CD14-positive monocyte (primary cell): ENCODE measurements at regions not wholly inside any gene's neighbourhood (a gene's known extent, or its start where the extent isn't known, plus 50 kb on each side); places are given as distances from the start of the nearest gene placed in this dataset.

Source experiments
- DNase-seq, 3 donors: peaks; one replicate each; pipeline ENCODE4 v3.0.0-alpha.2; 2011 to 2022
- H2AFZ ChIP-seq: 2 replicates; pipeline ENCODE4 v1.6.0; 2012; ENCODE audit warnings: mild to moderate bottlenecking, low read depth, low read length, inconsistent platforms; ENCODE audit not compliant: insufficient read depth, poor library complexity, severe bottlenecking
- H3K27ac ChIP-seq, 2 donors: 1 replicate in 1 of 2; 2 replicates in 1 of 2; pipeline ENCODE4 v1.5.1; 2012 to 2013; ENCODE audit warnings: low read length in 2 of 2, control low read depth in 1 of 2, inconsistent platforms in 1 of 2, low read depth in 1 of 2, mild to moderate bottlenecking in 1 of 2
- H3K27me3 ChIP-seq, 2 donors: one replicate each; pipeline versions ENCODE4 v1.6.0 to v1.6.1; 2011 to 2013; ENCODE audit warnings: low read length in 2 of 2; ENCODE audit not compliant: control insufficient read depth in 2 of 2, insufficient read depth in 2 of 2
- H3K36me3 ChIP-seq, 2 donors: replicated peaks in 1 of 2; 1 replicate in 1 of 2; 2 replicates in 1 of 2; pipeline versions ENCODE4 v1.5.1 to v1.6.1; 2012 to 2013; ENCODE audit warnings: low read length in 2 of 2, control low read depth in 1 of 2, inconsistent platforms in 1 of 2, mild to moderate bottlenecking in 1 of 2; ENCODE audit not compliant: insufficient read depth in 2 of 2, control insufficient read depth in 1 of 2
- H3K4me1 ChIP-seq, 2 donors: 1 replicate in 1 of 2; 2 replicates in 1 of 2; pipeline versions ENCODE4 v1.5.1 to v1.6.1; 2012 to 2013; ENCODE audit warnings: low read length in 2 of 2, control low read depth in 1 of 2, inconsistent platforms in 1 of 2, mild to moderate bottlenecking in 1 of 2, moderate library complexity in 1 of 2; ENCODE audit not compliant: insufficient read depth in 2 of 2, control insufficient read depth in 1 of 2
- H3K4me2 ChIP-seq: replicated peaks from 2 replicates; pipeline ENCODE3; 2012; ENCODE audit warnings: low read length, moderate library complexity, mild to moderate bottlenecking; ENCODE audit not compliant: poor library complexity, severe bottlenecking; ENCODE audit errors: extremely low read depth
- H3K4me3 ChIP-seq, 3 experiments: fragments of 200-600 bp in 1 of 3; sonication (generic) in 1 of 3; replicated peaks in 1 of 3; 1 replicate in 2 of 3; 2 replicates in 1 of 3; pipeline ENCODE4 v1.5.1; 2011 to 2013; ENCODE audit warnings: low read length in 3 of 3, mild to moderate bottlenecking in 3 of 3, control low read depth in 2 of 3, low read depth in 2 of 3, inconsistent platforms in 1 of 3, moderate library complexity in 1 of 3
- H3K79me2 ChIP-seq: 2 replicates; pipeline ENCODE4 v1.6.0; 2012; ENCODE audit warnings: mild to moderate bottlenecking, control low read depth, inconsistent platforms, low read length, moderate library complexity; ENCODE audit not compliant: insufficient read depth
- H3K9ac ChIP-seq: 2 replicates; pipeline ENCODE4 v1.6.0; 2017; ENCODE audit warnings: low read length, mild to moderate bottlenecking; ENCODE audit not compliant: insufficient read depth, poor library complexity, severe bottlenecking
- H3K9me3 ChIP-seq, 2 donors: replicated peaks in 1 of 2; 1 replicate in 1 of 2; 2 replicates in 1 of 2; pipeline versions ENCODE4 v1.5.1 to v1.6.1; 2012 to 2013; ENCODE audit warnings: low read length in 2 of 2, control low read depth in 1 of 2; ENCODE audit not compliant: control insufficient read depth in 1 of 2, insufficient read depth in 1 of 2
- H4K20me1 ChIP-seq: 2 replicates; pipeline ENCODE4 v1.6.0; 2012; ENCODE audit warnings: mild to moderate bottlenecking, low read length, control low read depth, moderate library complexity; ENCODE audit not compliant: insufficient read depth
- H3K27ac Mint-ChIP-seq, 7 donors: one replicate each; pipeline ENCODE4 v1.8.0; 2020; ENCODE audit warnings: mild to moderate bottlenecking in 7 of 7, mixed read lengths in 7 of 7, moderate library complexity in 6 of 7, inconsistent platforms in 2 of 7
- H3K27me3 Mint-ChIP-seq, 3 donors: one replicate each; pipeline ENCODE4 v1.8.0; 2021 to 2022; ENCODE audit warnings: low read depth in 3 of 3, mild to moderate bottlenecking in 3 of 3, mixed read lengths in 3 of 3, moderate library complexity in 3 of 3, inconsistent platforms in 1 of 3
- H3K36me3 Mint-ChIP-seq, 2 donors: one replicate each; pipeline ENCODE4 v1.8.0; 2020; ENCODE audit warnings: mixed read lengths in 2 of 2, inconsistent platforms in 1 of 2, mild to moderate bottlenecking in 1 of 2
- H3K4me1 Mint-ChIP-seq: one replicate; pipeline ENCODE4 v1.8.0; 2020; ENCODE audit warnings: mild to moderate bottlenecking, mixed read lengths
- H3K4me3 Mint-ChIP-seq, 2 donors: one replicate each; pipeline ENCODE4 v1.8.0; 2020; ENCODE audit warnings: mild to moderate bottlenecking in 2 of 2, mixed read lengths in 2 of 2, moderate library complexity in 1 of 2
- H3K9me3 Mint-ChIP-seq, 7 donors: one replicate each; pipeline ENCODE4 v1.8.0; 2020 to 2022; ENCODE audit warnings: mixed read lengths in 7 of 7, mild to moderate bottlenecking in 6 of 7, moderate library complexity in 6 of 7, inconsistent platforms in 2 of 7
- WGBS: methylation state at CpG from one replicate; pipeline ENCODE4 v1.1.5; 2013; ENCODE audit warnings: missing lambda C conversion rate; ENCODE audit not compliant: insufficient coverage; 5-methylcytosine and 5-hydroxymethylcytosine counted together
- intact Hi-C, 2 donors: fragments of 100-400 bp; cut with micrococcal nuclease; formaldehyde crosslinking; loops; one replicate each; pipeline versions ENCODE4 v1.15.0 to v1.15.1; 2023
- TF ChIP-seq, protein P1 (sequence below): fragments of 200-600 bp; IDR thresholded peaks from one replicate; pipeline ENCODE4 v1.8.0; 2022; ENCODE audit warnings: antibody characterized with exemption, mild to moderate bottlenecking

DNA sequence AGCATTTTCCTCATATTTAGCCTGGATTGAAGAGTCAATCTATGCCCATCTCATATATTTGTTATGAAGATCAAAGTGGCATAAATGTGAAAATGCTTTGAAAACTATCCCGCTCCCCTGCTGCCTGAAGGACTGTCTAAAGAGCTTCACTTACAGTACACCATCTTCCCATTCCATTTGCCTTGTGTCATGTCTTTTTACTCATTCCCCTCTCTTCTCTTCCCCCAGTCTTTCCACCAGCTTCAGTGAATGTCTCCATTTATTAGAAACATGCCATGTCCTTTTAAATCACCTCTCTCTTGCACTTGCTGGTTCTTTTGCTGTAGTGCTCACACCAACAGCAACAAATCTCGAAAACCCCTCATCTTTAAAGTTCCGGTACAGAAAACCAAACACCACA, 192.7 kb upstream of the SGCD start:
- no peaks in the 10 kb centered on the region for H3K27me3 Mint-ChIP-seq
- H3K9me3 ChIP-seq, result peaks cover 0 to 7% of the 10 kb centered on the region in 2 donors
- WGBS, result 83% methylated on average over 1 of the region's 3 CpGs
- no peak for DNase-seq
- peaks cover 0 to 4% (median 2%) of the 10 kb centered on the region in 7 donors for H3K9me3 Mint-ChIP-seq
- H2AFZ ChIP-seq, result no peak overlapping the region
- no peak overlapping the region for H3K4me3 ChIP-seq
- no peak overlapping the region for H3K27ac Mint-ChIP-seq
- H3K27me3 ChIP-seq, result no peaks in the 10 kb centered on the region
- H4K20me1 ChIP-seq, result no peaks in the 10 kb centered on the region
- H3K4me2 ChIP-seq, result no peak overlapping the region
- no peaks in the 10 kb centered on the region for H3K4me1 Mint-ChIP-seq
- intact Hi-C loops, result no loop called here
- no peaks in the 10 kb centered on the region for H3K79me2 ChIP-seq
- no peaks in the 10 kb centered on the region for H3K36me3 Mint-ChIP-seq
- no peaks in the 10 kb centered on the region for H3K36me3 ChIP-seq
- TF ChIP-seq, protein P1, sequence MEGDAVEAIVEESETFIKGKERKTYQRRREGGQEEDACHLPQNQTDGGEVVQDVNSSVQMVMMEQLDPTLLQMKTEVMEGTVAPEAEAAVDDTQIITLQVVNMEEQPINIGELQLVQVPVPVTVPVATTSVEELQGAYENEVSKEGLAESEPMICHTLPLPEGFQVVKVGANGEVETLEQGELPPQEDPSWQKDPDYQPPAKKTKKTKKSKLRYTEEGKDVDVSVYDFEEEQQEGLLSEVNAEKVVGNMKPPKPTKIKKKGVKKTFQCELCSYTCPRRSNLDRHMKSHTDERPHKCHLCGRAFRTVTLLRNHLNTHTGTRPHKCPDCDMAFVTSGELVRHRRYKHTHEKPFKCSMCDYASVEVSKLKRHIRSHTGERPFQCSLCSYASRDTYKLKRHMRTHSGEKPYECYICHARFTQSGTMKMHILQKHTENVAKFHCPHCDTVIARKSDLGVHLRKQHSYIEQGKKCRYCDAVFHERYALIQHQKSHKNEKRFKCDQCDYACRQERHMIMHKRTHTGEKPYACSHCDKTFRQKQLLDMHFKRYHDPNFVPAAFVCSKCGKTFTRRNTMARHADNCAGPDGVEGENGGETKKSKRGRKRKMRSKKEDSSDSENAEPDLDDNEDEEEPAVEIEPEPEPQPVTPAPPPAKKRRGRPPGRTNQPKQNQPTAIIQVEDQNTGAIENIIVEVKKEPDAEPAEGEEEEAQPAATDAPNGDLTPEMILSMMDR, result no peak
- H3K4me3 Mint-ChIP-seq, result no peak overlapping the region
- H3K4me1 ChIP-seq, result no peaks in the 10 kb centered on the region
- H3K27ac ChIP-seq, result no peak overlapping the region
- H3K9ac ChIP-seq, result no peak overlapping the region

DNA sequence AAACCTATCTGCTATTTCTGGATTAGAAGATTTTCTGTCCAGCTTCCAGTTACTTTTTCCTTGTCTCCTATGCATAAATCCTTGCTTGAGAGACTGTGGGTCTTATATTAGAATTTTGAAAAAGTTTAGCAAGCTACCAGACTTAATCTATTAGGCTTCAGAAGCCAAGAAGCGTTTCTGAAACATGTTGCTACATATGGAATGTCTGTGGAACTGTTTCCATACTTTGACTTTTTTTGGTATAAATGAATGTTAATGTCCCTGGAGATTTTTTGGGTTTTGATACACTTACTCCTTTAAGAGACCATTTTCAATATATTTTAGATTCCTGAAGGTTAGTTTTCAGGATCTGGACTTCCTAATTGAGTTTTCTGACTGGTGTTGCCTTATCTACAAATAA, 191.4 kb upstream of the SGCD start:
- H3K9me3 Mint-ChIP-seq, result peaks cover 0 to 8% (median 2%) of the 10 kb centered on the region in 7 donors
- no peaks in the 10 kb centered on the region for H3K36me3 Mint-ChIP-seq
- Histone ChIP-seq H3K27me3 (no peaks in the 10 kb centered on the region), H3K36me3 (no peaks in the 10 kb centered on the region), H3K4me3 (no peak overlapping the region), H3K9me3 (peaks cover 3 to 7% of the 10 kb centered on the region in 2 donors), H2AFZ (no peak overlapping the region), H3K79me2 (no peaks in the 10 kb centered on the region), H3K4me1 (no peaks in the 10 kb centered on the region), H3K27ac (no peak overlapping the region), H4K20me1 (no peaks in the 10 kb centered on the region), H3K9ac (no peak overlapping the region), H3K4me2 (no peak overlapping the region)
- H3K27ac Mint-ChIP-seq, result no peak overlapping the region
- no peaks in the 10 kb centered on the region for H3K4me1 Mint-ChIP-seq
- TF ChIP-seq, protein P1, result no peak
- no peak for DNase-seq
- H3K27me3 Mint-ChIP-seq, result no peaks in the 10 kb centered on the region
- intact Hi-C loops, result no loop called here
- WGBS, result no CpG with 5 or more reads among the region's 1 CpG
- no peak overlapping the region for H3K4me3 Mint-ChIP-seq
